Lower leg skin (tissue), 3 donors: ENCODE measurements at regions not wholly inside any gene's neighbourhood (a gene's known extent, or its start where the extent isn't known, plus 50 kb on each side); places are given as distances from the start of the nearest gene placed in this dataset.

Source experiments
- CTCF ChIP-seq, 3 donors: fragments of 450-650 bp; IDR thresholded peaks; one replicate each; pipeline ENCODE4 v1.5.1; 2016; ENCODE audit warnings: antibody characterized with exemption in 3 of 3, mild to moderate bottlenecking in 3 of 3, moderate library complexity in 2 of 3
- POLR2A ChIP-seq, 2 donors: fragments of 450-650 bp; IDR thresholded peaks; one replicate each; pipeline ENCODE4 v1.6.1; 2016 to 2017; ENCODE audit warnings: antibody characterized with exemption in 2 of 2, mild to moderate bottlenecking in 1 of 2, moderate library complexity in 1 of 2

- TF ChIP-seq POLR2A (IDR thresholded peaks at IDR 0.05), result no peak
- TF ChIP-seq CTCF (IDR thresholded peaks at IDR 0.05), result no peak
These were observed 570.1 kb downstream of the BRD1 start for GRCh38 chr22:49257551-49257961.
